ENCODE measurements at regions not wholly inside any gene's neighbourhood (a gene's known extent, or its start where the extent isn't known, plus 50 kb on each side); places are given as distances from the start of the nearest gene placed in this dataset.

- H3K4me1 ChIP-seq (ENCODE audit: control insufficient read depth in 2 of 2, insufficient read depth in 2 of 2, low read length in 2 of 2), result no peaks in the 10 kb centered on the region
- H3K9me3 ChIP-seq (ENCODE audit: control insufficient read depth in 2 of 2, low read length in 2 of 2), result no peaks in the 10 kb centered on the region
- H3K27me3 ChIP-seq (ENCODE audit: control insufficient read depth in 2 of 2, insufficient read depth in 2 of 2, low read length in 2 of 2), result no peaks in the 10 kb centered on the region
- H3K4me3 ChIP-seq (ENCODE audit: low read length in 2 of 2), result no peak overlapping the region
- no peaks in the 10 kb centered on the region for H3K36me3 ChIP-seq (ENCODE audit: control insufficient read depth in 2 of 2, insufficient read depth in 2 of 2, low read length in 2 of 2)
- H3K9ac ChIP-seq (ENCODE audit: low read depth in 1 of 2, low read length in 2 of 2), result no peak overlapping the region
- H3K27ac ChIP-seq (ENCODE audit: low read depth in 2 of 2, low read length in 2 of 2), result no peak overlapping the region
Measured at GRCh38 chr12:107352347-107353081, 259.2 kb upstream of the CRY1 start.

DNA sequence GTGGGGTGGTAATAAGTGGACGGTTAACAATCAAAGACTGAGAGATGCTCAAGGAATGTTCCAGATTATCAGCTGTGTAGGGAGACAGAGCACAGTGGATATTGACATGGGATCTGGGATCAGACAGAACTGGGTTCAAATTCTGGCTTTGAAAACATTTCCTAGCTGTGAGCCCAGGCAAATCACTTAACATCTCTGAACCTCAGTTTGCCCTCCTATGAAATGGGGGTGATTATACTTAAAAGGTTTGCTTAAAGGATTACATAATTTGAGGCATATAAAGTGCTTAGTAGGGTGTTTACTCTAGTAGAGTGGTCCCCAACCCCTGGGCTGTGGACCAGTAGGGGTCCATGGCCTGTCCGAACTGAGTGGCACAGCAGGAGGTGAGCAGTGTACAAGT lies 260.0 kb upstream of the CRY1 start:
- Histone ChIP-seq H3K9me3 (ENCODE audit: control insufficient read depth in 2 of 2, low read length in 2 of 2) (no peaks in the 10 kb centered on the region), H3K27ac (ENCODE audit: low read depth in 2 of 2, low read length in 2 of 2) (no peak overlapping the region), H3K4me1 (ENCODE audit: control insufficient read depth in 2 of 2, insufficient read depth in 2 of 2, low read length in 2 of 2) (no peaks in the 10 kb centered on the region), H3K36me3 (ENCODE audit: control insufficient read depth in 2 of 2, insufficient read depth in 2 of 2, low read length in 2 of 2) (no peaks in the 10 kb centered on the region), H3K4me3 (ENCODE audit: low read length in 2 of 2) (no peak overlapping the region), H3K9ac (ENCODE audit: low read depth in 1 of 2, low read length in 2 of 2) (no peak overlapping the region), H3K27me3 (ENCODE audit: control insufficient read depth in 2 of 2, insufficient read depth in 2 of 2, low read length in 2 of 2) (no peaks in the 10 kb centered on the region)

GRCh38 chr12:107355004-107355565 lies 261.7 kb upstream of the CRY1 start:
- Histone ChIP-seq H3K27me3 (ENCODE audit: control insufficient read depth in 2 of 2, insufficient read depth in 2 of 2, low read length in 2 of 2) (no peaks in the 10 kb centered on the region), H3K9me3 (ENCODE audit: control insufficient read depth in 2 of 2, low read length in 2 of 2) (no peaks in the 10 kb centered on the region), H3K36me3 (ENCODE audit: control insufficient read depth in 2 of 2, insufficient read depth in 2 of 2, low read length in 2 of 2) (no peaks in the 10 kb centered on the region), H3K4me3 (ENCODE audit: low read length in 2 of 2) (no peak overlapping the region), H3K27ac (ENCODE audit: low read depth in 2 of 2, low read length in 2 of 2) (no peak overlapping the region), H3K9ac (ENCODE audit: low read depth in 1 of 2, low read length in 2 of 2) (no peak overlapping the region), H3K4me1 (ENCODE audit: control insufficient read depth in 2 of 2, insufficient read depth in 2 of 2, low read length in 2 of 2) (no peaks in the 10 kb centered on the region)

GRCh38 chr12:107355612-107356011 lies 262.3 kb upstream of the CRY1 start:
- H3K36me3 ChIP-seq (ENCODE audit: control insufficient read depth in 2 of 2, insufficient read depth in 2 of 2, low read length in 2 of 2), result no peaks in the 10 kb centered on the region
- no peak overlapping the region for H3K9ac ChIP-seq (ENCODE audit: low read depth in 1 of 2, low read length in 2 of 2)
- no peaks in the 10 kb centered on the region for H3K4me1 ChIP-seq (ENCODE audit: control insufficient read depth in 2 of 2, insufficient read depth in 2 of 2, low read length in 2 of 2)
- no peaks in the 10 kb centered on the region for H3K27me3 ChIP-seq (ENCODE audit: control insufficient read depth in 2 of 2, insufficient read depth in 2 of 2, low read length in 2 of 2)
- no peaks in the 10 kb centered on the region for H3K9me3 ChIP-seq (ENCODE audit: control insufficient read depth in 2 of 2, low read length in 2 of 2)
- no peak overlapping the region for H3K4me3 ChIP-seq (ENCODE audit: low read length in 2 of 2)
- H3K27ac ChIP-seq (ENCODE audit: low read depth in 2 of 2, low read length in 2 of 2), result no peak overlapping the region

GRCh38 chr12:107356266-107356936 lies 263.1 kb upstream of the CRY1 start:
- H3K9ac ChIP-seq (ENCODE audit: low read depth in 1 of 2, low read length in 2 of 2), result no peak overlapping the region
- H3K4me3 ChIP-seq (ENCODE audit: low read length in 2 of 2), result no peak overlapping the region
- H3K4me1 ChIP-seq (ENCODE audit: control insufficient read depth in 2 of 2, insufficient read depth in 2 of 2, low read length in 2 of 2), result no peaks in the 10 kb centered on the region
- H3K27me3 ChIP-seq (ENCODE audit: control insufficient read depth in 2 of 2, insufficient read depth in 2 of 2, low read length in 2 of 2), result no peaks in the 10 kb centered on the region
- H3K36me3 ChIP-seq (ENCODE audit: control insufficient read depth in 2 of 2, insufficient read depth in 2 of 2, low read length in 2 of 2), result no peaks in the 10 kb centered on the region
- H3K9me3 ChIP-seq (ENCODE audit: control insufficient read depth in 2 of 2, low read length in 2 of 2), result no peaks in the 10 kb centered on the region
- H3K27ac ChIP-seq (ENCODE audit: low read depth in 2 of 2, low read length in 2 of 2), result no peak overlapping the region

DNA sequence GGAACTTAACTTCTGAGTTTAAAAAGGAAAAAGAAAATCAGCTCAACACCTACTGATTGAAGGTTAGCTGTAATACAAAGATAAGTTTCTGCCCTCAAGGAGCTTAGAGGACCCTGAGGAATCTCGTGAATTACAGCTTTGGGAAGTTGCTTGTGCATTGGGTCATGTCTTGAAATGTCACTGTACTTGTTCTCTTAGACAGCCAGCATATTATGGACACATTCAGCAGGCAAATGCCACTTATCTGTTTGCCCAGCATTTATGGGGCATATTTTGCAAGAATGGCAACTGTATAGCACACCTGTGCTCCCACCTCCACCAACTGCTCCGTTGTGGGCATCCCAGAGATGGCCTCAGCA lies 263.6 kb upstream of the CRY1 start:
- H3K9ac ChIP-seq (ENCODE audit: low read depth in 1 of 2, low read length in 2 of 2), result no peak overlapping the region
- H3K4me1 ChIP-seq (ENCODE audit: control insufficient read depth in 2 of 2, insufficient read depth in 2 of 2, low read length in 2 of 2), result no peaks in the 10 kb centered on the region
- H3K9me3 ChIP-seq (ENCODE audit: control insufficient read depth in 2 of 2, low read length in 2 of 2), result no peaks in the 10 kb centered on the region
- no peaks in the 10 kb centered on the region for H3K27me3 ChIP-seq (ENCODE audit: control insufficient read depth in 2 of 2, insufficient read depth in 2 of 2, low read length in 2 of 2)
- H3K36me3 ChIP-seq (ENCODE audit: control insufficient read depth in 2 of 2, insufficient read depth in 2 of 2, low read length in 2 of 2), result no peaks in the 10 kb centered on the region
- H3K27ac ChIP-seq (ENCODE audit: low read depth in 2 of 2, low read length in 2 of 2), result no peak overlapping the region
- H3K4me3 ChIP-seq (ENCODE audit: low read length in 2 of 2), result no peak overlapping the region

DNA sequence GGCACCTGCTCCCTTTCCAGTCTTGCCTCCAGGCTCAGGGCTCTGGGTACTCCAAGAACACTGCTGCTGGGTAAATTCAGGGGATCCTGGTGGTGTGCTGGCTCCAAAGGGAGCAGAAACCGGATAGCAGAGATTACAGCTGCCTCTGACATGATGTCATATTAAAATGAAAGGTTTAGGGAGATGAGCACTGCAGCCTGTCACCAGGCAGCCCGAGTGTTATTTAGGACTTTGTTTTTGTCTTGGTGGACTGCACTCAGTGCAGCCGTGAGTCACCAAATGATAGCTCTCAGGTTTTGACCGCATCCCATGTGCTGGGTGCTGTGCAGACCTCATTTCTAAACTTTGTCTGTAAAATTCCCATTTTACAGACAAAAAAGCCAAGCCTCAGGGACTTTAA lies 266.0 kb upstream of the CRY1 start:
- H3K9ac ChIP-seq (ENCODE audit: low read depth in 1 of 2, low read length in 2 of 2), result no peak overlapping the region
- no peaks in the 10 kb centered on the region for H3K27me3 ChIP-seq (ENCODE audit: control insufficient read depth in 2 of 2, insufficient read depth in 2 of 2, low read length in 2 of 2)
- H3K4me3 ChIP-seq (ENCODE audit: low read length in 2 of 2), result no peak overlapping the region
- H3K36me3 ChIP-seq (ENCODE audit: control insufficient read depth in 2 of 2, insufficient read depth in 2 of 2, low read length in 2 of 2), result no peaks in the 10 kb centered on the region
- no peak overlapping the region for H3K27ac ChIP-seq (ENCODE audit: low read depth in 2 of 2, low read length in 2 of 2)
- no peaks in the 10 kb centered on the region for H3K4me1 ChIP-seq (ENCODE audit: control insufficient read depth in 2 of 2, insufficient read depth in 2 of 2, low read length in 2 of 2)
- no peaks in the 10 kb centered on the region for H3K9me3 ChIP-seq (ENCODE audit: control insufficient read depth in 2 of 2, low read length in 2 of 2)

DNA sequence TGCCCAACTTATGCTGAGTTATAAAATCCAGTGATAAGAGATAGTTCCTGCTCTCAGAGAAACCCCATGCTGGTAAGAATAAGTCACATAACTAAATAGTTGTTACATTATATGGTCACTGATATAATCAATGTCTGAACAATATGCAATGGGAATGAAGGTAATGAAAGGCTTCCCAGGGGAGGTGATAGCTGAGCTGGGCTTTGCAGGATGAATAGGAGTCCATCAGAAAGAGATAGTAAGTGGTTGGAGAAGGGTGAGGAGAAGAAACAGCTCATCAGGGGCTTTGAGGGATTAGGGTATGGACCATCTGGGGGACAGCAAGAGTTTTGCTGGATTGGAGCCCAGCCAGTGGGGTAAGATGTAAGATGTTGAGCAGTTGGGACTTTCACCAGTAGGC lies 266.7 kb upstream of the CRY1 start:
- Histone ChIP-seq H3K4me3 (ENCODE audit: low read length in 2 of 2) (no peak overlapping the region), H3K27ac (ENCODE audit: low read depth in 2 of 2, low read length in 2 of 2) (no peak overlapping the region), H3K27me3 (ENCODE audit: control insufficient read depth in 2 of 2, insufficient read depth in 2 of 2, low read length in 2 of 2) (no peaks in the 10 kb centered on the region), H3K36me3 (ENCODE audit: control insufficient read depth in 2 of 2, insufficient read depth in 2 of 2, low read length in 2 of 2) (no peaks in the 10 kb centered on the region), H3K4me1 (ENCODE audit: control insufficient read depth in 2 of 2, insufficient read depth in 2 of 2, low read length in 2 of 2) (no peaks in the 10 kb centered on the region), H3K9me3 (ENCODE audit: control insufficient read depth in 2 of 2, low read length in 2 of 2) (no peaks in the 10 kb centered on the region), H3K9ac (ENCODE audit: low read depth in 1 of 2, low read length in 2 of 2) (no peak overlapping the region)

DNA sequence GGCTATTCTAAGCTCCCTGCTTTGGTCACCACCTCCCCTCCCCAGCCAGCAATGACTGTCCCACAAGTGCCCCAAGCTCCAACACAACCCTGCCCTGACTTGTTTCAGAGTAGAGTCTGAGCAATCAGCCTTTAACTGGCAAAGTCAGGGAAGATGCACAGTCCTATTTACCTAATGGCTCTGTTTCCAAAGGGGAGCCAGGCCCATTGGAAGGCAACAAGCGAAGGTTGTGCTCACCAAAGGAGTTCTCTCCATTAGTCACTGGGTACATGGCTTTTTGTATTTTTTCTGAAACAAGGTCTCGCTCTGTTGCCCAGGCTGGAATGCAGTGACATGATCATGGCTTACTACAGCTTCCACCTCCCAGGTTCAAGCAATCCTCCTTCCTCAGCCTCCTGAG lies 267.1 kb upstream of the CRY1 start:
- Histone ChIP-seq H3K9me3 (ENCODE audit: control insufficient read depth in 2 of 2, low read length in 2 of 2) (no peaks in the 10 kb centered on the region), H3K27me3 (ENCODE audit: control insufficient read depth in 2 of 2, insufficient read depth in 2 of 2, low read length in 2 of 2) (no peaks in the 10 kb centered on the region), H3K4me3 (ENCODE audit: low read length in 2 of 2) (no peak overlapping the region)

DNA sequence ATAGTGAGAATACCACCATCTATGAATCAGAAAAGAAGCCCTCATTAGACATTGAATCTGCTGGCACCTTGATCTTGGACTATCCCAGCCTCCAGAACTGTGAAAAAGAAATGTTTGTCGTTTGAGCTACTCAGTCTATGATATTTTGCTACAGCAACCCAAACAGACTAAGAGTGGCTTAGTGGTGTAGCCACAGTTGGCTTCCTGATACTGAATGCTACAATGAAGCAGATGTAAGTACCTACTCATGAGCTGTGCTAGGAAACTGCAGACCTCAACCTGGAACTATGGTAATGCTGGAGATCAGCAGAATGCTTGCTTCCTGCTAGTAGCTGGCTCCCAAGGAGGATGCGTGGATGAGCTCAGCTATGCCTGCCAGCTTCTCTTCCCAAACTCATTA lies 268.6 kb upstream of the CRY1 start:
- Histone ChIP-seq H3K9me3 (ENCODE audit: control insufficient read depth in 2 of 2, low read length in 2 of 2) (no peaks in the 10 kb centered on the region), H3K27me3 (ENCODE audit: control insufficient read depth in 2 of 2, insufficient read depth in 2 of 2, low read length in 2 of 2) (peaks cover 0 to 3% of the 10 kb centered on the region in 2 donors), H3K4me3 (ENCODE audit: low read length in 2 of 2) (no peak overlapping the region), H3K9ac (ENCODE audit: low read depth in 1 of 2, low read length in 2 of 2) (no peak overlapping the region), H3K27ac (ENCODE audit: low read depth in 2 of 2, low read length in 2 of 2) (no peak overlapping the region), H3K4me1 (ENCODE audit: control insufficient read depth in 2 of 2, insufficient read depth in 2 of 2, low read length in 2 of 2) (no peaks in the 10 kb centered on the region), H3K36me3 (ENCODE audit: control insufficient read depth in 2 of 2, insufficient read depth in 2 of 2, low read length in 2 of 2) (no peaks in the 10 kb centered on the region)

More for the DNA sequence above, 267.1 kb upstream of the CRY1 start:
- H3K36me3 ChIP-seq (ENCODE audit: control insufficient read depth in 2 of 2, insufficient read depth in 2 of 2, low read length in 2 of 2), result no peaks in the 10 kb centered on the region
- H3K9ac ChIP-seq (ENCODE audit: low read depth in 1 of 2, low read length in 2 of 2), result no peak overlapping the region
- no peak overlapping the region for H3K27ac ChIP-seq (ENCODE audit: low read depth in 2 of 2, low read length in 2 of 2)
- no peaks in the 10 kb centered on the region for H3K4me1 ChIP-seq (ENCODE audit: control insufficient read depth in 2 of 2, insufficient read depth in 2 of 2, low read length in 2 of 2)

Measured in mucosa of rectum (tissue), 2 donors.